HUES6 (cell line): ENCODE measurements at regions not wholly inside any gene's neighbourhood (a gene's known extent, or its start where the extent isn't known, plus 50 kb on each side); places are given as distances from the start of the nearest gene placed in this dataset.

Experiments
- H3K27ac ChIP-seq: 2 replicates; pipeline ENCODE4 v1.7.0; 2013; ENCODE audit warnings: low read depth, mild to moderate bottlenecking, low read length, inconsistent platforms
- H3K27me3 ChIP-seq: 2 replicates; pipeline ENCODE4 v1.6.1; 2013; ENCODE audit warnings: low read length; ENCODE audit not compliant: control insufficient read depth, insufficient read depth
- H3K36me3 ChIP-seq: 2 replicates; pipeline ENCODE4 v1.6.1; 2013; ENCODE audit warnings: low read length; ENCODE audit not compliant: control insufficient read depth, insufficient read depth
- H3K4me1 ChIP-seq: 2 replicates; pipeline ENCODE4 v1.6.1; 2013; ENCODE audit warnings: low read length; ENCODE audit not compliant: control insufficient read depth, insufficient read depth
- H3K4me3 ChIP-seq: 2 replicates; pipeline ENCODE4 v1.5.1; 2013; ENCODE audit warnings: low read depth, low read length
- H3K9ac ChIP-seq: one replicate; pipeline ENCODE4 v1.6.1; 2013; ENCODE audit warnings: mild to moderate bottlenecking, low read length
- H3K9me3 ChIP-seq: 2 replicates; pipeline ENCODE4 v1.6.1; 2013; ENCODE audit warnings: low read depth, low read length; ENCODE audit not compliant: control insufficient read depth, insufficient read depth

DNA sequence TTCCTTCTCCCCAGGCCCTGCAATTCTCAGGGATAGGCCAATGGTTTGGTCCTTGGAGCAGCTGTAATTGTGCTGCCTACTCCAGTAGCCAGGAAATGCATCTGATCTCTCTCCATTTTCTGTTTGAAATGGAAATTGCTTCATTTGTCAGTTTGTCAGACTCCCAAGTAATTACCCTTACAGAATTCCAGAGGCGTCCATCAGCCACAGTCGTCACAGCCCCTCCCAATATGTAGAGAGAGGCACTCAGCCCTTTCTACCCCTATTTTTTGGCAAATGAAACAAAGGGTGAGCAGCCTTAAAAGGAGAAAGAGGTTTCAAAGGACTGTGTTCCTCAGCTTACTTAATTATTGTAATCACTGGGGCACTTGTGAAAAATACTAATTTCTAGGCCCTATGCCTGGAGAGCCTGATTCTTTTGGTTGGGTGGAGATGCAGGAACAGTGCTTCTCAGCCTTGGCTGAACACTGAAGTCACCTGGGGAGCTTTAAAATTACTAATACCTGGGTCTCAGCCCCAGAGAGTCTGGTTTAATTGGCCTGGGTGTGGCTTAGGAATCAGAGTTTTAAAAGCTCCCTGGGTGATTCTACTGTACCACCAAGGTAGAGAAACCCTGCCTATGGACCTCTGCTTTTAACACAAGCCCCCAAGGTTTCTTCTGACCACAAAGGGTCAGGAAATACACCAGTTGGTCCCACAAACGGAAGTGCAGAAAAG, 190.0 kb downstream of the EMP1 start:
- H3K27ac ChIP-seq, result no peak overlapping the region
- no peaks in the 10 kb centered on the region for H3K36me3 ChIP-seq
- no peak overlapping the region for H3K4me3 ChIP-seq
- peaks cover 14% of the 10 kb centered on the region for H3K4me1 ChIP-seq
- no peaks in the 10 kb centered on the region for H3K27me3 ChIP-seq
- H3K9ac ChIP-seq, result no peak overlapping the region
- no peaks in the 10 kb centered on the region for H3K9me3 ChIP-seq

DNA sequence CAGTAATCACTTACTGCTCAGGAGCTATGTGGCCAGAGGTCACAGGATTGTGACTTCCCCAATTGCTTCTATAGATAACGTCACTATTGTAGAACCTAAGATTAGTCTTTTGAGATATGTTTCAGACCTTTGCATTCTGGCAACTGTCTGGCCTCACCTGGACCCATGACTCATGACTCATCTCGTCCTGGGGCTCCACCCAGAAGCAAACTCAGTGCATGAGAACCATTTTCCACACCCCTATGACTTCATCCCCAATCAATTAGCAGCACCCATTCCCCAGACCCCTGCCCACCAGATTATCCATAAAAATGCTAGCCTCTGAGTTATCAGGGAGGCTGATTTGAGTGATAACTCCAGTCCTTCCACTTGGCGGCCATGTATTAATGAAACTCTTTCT, 186.9 kb downstream of the EMP1 start:
- no peak overlapping the region for H3K4me3 ChIP-seq
- H3K9me3 ChIP-seq, result no peaks in the 10 kb centered on the region
- no peak overlapping the region for H3K27ac ChIP-seq
- peaks cover 14% of the 10 kb centered on the region for H3K4me1 ChIP-seq
- H3K9ac ChIP-seq, result no peak overlapping the region
- H3K36me3 ChIP-seq, result no peaks in the 10 kb centered on the region
- H3K27me3 ChIP-seq, result no peaks in the 10 kb centered on the region

DNA sequence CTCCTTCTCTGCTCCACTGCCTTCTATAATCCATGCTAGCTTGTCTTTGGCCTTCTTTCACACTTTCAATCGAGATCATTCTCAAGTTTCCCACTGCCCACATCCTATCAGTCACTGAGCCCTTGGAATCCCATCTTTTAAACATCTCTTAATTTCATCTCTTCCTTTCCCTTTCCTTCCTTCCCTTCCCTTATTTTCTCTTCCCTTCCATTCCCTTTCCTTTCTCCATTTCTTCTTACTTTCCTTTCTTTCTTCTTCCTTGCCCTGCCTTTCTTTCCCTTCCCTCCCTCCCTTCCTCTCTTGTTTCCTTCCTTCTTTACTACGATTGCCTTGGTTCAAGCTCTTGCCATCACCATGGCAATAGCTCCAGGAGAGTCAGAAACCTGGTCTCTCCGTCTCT, 183.8 kb downstream of the EMP1 start:
- H3K9me3 ChIP-seq, result peaks cover 11% of the 10 kb centered on the region
- H3K27me3 ChIP-seq, result no peaks in the 10 kb centered on the region
- H3K27ac ChIP-seq, result no peak overlapping the region
- H3K4me3 ChIP-seq, result no peak overlapping the region
- H3K36me3 ChIP-seq, result no peaks in the 10 kb centered on the region
- H3K9ac ChIP-seq, result no peak overlapping the region
- H3K4me1 ChIP-seq, result peaks cover 3% of the 10 kb centered on the region

DNA sequence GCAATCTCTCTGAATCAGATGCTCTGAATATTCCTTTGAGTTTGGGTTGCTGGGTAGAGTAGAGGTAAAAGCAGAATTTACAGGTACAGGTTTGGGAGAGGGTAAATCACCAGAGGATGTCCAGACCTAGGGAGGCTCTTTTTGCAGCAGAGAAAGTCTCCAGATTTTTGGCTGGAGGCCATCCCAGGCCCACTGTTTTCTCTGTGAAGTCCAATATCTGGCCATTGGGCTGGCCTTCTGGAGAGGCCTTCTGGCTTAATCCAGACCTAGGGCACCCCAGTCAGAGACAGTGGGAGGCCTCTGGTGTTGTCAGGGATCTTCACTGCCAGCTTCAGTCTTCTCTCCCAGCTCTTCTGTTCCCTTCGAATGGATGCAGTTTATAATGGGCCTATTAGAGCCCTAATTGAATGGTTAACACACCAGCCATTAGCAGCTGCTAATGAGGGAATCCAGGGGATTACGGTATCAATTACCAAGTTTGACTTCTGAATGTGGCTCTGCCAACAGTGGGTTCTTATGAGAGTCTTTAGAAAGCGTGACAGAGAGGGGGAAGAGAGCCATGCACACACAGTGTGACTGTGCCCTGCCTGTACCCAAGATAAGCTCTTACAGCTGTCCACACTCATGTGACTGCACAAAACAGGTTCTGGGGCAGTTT, 183.1 kb downstream of the EMP1 start:
- Histone ChIP-seq H3K4me1 (peaks cover 3% of the 10 kb centered on the region), H3K9me3 (peaks cover 11% of the 10 kb centered on the region), H3K36me3 (no peaks in the 10 kb centered on the region), H3K9ac (no peak overlapping the region), H3K27ac (no peak overlapping the region), H3K4me3 (no peak overlapping the region), H3K27me3 (no peaks in the 10 kb centered on the region)

DNA sequence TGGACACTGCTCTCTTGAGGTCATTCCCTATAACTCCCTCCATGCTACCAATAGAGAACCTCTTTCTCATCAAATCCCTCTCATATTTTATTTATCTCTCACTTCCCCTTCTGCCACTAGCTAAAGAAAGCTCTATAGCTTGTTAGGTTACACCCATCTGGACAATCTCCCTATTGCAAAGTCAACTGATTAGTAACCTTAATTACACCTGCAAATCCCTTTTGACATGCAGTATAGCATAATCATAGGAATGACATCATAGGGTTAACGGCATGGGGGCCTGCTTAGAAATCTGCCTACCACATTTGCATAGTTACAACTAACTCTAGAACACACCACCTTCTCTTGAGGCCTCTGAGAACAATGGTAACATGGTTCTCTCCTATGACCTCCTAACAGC, 181.2 kb downstream of the EMP1 start:
- no peak overlapping the region for H3K9ac ChIP-seq
- H3K9me3 ChIP-seq, result peaks cover 11% of the 10 kb centered on the region
- H3K27ac ChIP-seq, result no peak overlapping the region
- no peak overlapping the region for H3K4me3 ChIP-seq
- H3K4me1 ChIP-seq, result peaks cover 2% of the 10 kb centered on the region
- no peaks in the 10 kb centered on the region for H3K36me3 ChIP-seq
- no peaks in the 10 kb centered on the region for H3K27me3 ChIP-seq

DNA sequence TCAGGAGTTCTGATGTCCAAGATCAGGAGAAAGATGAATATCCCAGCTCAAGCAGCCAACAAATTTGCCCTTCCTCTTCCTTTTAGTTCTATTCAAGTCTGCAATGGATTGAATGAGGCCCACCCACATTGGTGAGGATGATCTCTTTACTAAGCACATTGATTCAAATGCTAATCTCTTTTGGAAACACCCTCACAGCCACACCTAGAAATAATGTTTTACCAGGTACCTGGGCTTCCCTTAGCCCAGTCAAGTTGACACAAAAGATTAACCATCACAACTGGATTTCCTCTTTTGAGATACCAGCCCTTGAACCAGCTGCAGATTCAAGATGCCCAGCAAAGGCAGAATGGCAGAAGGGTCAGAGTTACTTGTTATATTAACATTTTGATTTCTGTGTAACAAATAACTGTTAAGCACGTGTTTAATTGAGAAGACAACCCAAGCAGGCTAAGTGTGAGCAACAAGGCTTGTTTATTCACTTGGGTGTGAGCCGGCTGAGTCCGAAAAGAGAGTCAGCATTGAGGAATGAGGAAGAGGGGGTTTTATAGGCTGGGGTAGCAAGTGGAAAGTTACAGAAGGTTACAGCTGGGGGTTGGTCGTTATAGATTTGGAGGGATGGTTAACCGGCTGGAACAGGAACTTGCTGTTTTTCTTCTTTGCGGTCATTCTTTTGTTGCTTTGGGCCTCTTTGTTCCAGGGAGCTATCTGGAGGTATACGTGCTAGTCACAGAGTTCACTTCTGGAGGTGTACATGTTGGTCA, 180.3 kb downstream of the EMP1 start:
- H3K36me3 ChIP-seq, result no peaks in the 10 kb centered on the region
- no peak overlapping the region for H3K4me3 ChIP-seq
- no peak overlapping the region for H3K27ac ChIP-seq
- H3K9ac ChIP-seq, result no peak overlapping the region
- H3K27me3 ChIP-seq, result no peaks in the 10 kb centered on the region
- H3K9me3 ChIP-seq, result peaks cover 11% of the 10 kb centered on the region
- H3K4me1 ChIP-seq, result no peaks in the 10 kb centered on the region; the same call in 1 of the 2 replicates

DNA sequence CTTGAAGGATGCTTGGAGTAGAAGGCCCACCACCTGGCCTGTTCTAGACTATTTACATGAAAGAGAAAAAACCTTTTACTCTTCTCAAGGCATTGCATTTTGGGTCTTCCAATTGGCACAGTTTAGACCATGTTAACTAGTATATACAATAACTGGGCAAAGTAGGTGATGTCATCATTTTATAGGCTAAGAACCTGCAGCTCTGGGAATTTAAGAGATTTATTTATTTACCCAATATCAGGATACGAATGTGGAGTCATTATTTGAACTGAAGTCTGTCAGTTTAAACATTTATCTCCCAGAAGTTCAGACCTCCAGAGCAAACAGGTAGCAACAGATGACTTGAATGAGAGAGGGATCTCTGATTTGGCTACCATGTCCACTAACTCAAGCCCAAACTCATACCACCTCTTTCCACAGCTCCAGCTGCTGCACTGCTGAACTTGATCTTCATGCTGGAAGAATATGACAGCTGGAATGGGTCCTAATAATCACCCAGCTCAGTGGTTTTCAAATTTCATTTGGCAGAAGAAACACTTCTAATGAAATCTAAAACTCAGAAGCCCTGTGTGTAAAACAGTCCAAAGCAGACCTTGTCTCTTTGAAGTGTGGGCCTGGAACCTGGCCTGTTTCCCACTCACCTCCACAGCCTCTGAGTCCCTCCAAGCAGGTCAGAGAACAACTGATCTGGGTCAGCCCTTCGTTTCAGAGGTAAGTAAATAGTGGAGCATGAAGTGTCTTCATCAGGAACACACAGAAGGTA, 179.2 kb downstream of the EMP1 start:
- peaks cover 11% of the 10 kb centered on the region for H3K9me3 ChIP-seq
- H3K27me3 ChIP-seq, result no peaks in the 10 kb centered on the region
- no peak overlapping the region for H3K27ac ChIP-seq
- H3K36me3 ChIP-seq, result no peaks in the 10 kb centered on the region
- no peaks in the 10 kb centered on the region; the same call in 1 of the 2 replicates for H3K4me1 ChIP-seq
- H3K4me3 ChIP-seq, result no peak overlapping the region
- H3K9ac ChIP-seq, result no peak overlapping the region

DNA sequence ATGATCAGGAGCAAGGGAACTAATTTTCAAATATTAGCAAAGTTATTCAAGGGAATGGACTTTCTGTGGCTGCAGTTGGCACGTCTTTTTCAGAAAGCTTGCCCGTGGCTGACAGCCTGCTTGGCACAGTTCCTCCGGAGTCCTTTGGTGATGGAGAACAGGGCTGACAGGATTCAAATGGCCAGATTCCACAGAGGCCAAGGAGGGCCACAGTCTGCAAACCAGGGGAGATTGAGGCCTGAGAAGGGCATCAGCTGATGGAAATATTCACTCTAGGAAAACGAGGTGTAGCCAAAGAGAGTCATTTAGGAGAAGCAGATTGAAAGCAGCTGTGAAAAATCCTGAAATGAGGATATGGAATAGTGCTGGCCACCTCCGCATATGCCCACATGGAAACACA, 178.3 kb downstream of the EMP1 start:
- H3K4me3 ChIP-seq, result no peak overlapping the region
- peaks cover 11% of the 10 kb centered on the region for H3K9me3 ChIP-seq
- H3K4me1 ChIP-seq, result no peaks in the 10 kb centered on the region; the same call in 1 of the 2 replicates
- H3K27me3 ChIP-seq, result no peaks in the 10 kb centered on the region
- no peaks in the 10 kb centered on the region for H3K36me3 ChIP-seq
- no peak overlapping the region for H3K9ac ChIP-seq
- H3K27ac ChIP-seq, result no peak overlapping the region

DNA sequence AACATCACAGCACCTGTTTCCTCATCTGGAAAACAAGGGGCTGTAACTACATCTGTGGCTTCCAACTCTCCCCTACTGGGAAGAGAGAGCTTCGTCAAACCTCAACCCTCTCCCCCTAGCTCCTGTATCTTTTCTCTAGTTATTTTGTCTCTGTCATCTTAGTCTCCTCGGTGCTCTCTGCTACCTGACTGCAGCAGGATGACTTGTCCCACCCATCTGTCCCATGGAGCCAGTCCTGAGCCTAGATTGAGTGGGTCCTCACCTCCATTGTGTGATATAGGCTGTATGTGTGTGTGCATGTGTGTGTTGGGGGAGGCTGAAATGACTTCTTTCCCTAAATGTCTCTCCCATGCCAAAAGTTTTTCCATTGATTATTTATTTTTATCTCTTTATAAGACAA, 177.3 kb downstream of the EMP1 start:
- Histone ChIP-seq H3K9ac (no peak overlapping the region), H3K4me3 (no peak overlapping the region), H3K36me3 (no peaks in the 10 kb centered on the region), H3K4me1 (no peaks in the 10 kb centered on the region; the same call in none of the 2 replicates), H3K27ac (no peak overlapping the region), H3K27me3 (no peaks in the 10 kb centered on the region), H3K9me3 (peaks cover 11% of the 10 kb centered on the region)

DNA sequence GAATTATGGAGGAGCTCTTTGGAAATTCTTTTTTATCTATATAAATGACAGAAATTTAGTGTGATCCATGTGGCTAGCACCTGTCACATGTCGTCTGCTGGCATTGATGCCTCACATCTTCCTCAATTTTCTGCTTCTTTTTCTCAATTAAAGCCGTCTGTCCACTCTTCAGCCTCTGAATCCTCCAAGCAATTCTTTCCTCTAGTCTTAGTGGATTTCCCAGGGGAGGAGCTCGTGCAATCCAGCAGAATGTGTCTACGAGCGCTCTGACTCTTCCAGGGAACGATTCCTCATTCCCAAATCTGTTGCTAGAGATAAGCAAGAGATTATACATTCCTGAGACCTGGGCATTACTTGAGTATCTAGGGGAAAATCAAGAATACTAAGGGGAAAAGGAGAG, 176.6 kb downstream of the EMP1 start:
- Histone ChIP-seq H3K27ac (no peak overlapping the region), H3K4me3 (no peak overlapping the region), H3K36me3 (no peaks in the 10 kb centered on the region), H3K27me3 (no peaks in the 10 kb centered on the region), H3K9me3 (peaks cover 11% of the 10 kb centered on the region), H3K9ac (no peak overlapping the region), H3K4me1 (no peaks in the 10 kb centered on the region; the same call in none of the 2 replicates)
